ENCODE measurements at regions not wholly inside any gene's neighbourhood (a gene's known extent, or its start where the extent isn't known, plus 50 kb on each side); places are given as distances from the start of the nearest gene placed in this dataset.

GRCh38 chr20:16128538-16129106 is 444.6 kb downstream of the KIF16B start:
- TF ChIP-seq, protein P1, sequence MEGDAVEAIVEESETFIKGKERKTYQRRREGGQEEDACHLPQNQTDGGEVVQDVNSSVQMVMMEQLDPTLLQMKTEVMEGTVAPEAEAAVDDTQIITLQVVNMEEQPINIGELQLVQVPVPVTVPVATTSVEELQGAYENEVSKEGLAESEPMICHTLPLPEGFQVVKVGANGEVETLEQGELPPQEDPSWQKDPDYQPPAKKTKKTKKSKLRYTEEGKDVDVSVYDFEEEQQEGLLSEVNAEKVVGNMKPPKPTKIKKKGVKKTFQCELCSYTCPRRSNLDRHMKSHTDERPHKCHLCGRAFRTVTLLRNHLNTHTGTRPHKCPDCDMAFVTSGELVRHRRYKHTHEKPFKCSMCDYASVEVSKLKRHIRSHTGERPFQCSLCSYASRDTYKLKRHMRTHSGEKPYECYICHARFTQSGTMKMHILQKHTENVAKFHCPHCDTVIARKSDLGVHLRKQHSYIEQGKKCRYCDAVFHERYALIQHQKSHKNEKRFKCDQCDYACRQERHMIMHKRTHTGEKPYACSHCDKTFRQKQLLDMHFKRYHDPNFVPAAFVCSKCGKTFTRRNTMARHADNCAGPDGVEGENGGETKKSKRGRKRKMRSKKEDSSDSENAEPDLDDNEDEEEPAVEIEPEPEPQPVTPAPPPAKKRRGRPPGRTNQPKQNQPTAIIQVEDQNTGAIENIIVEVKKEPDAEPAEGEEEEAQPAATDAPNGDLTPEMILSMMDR (IDR thresholded peaks at IDR 0.05) = no peak
- TF ChIP-seq POLR2A (IDR thresholded peaks at IDR 0.05; ENCODE audit: low read depth) (no peak), EP300 (IDR thresholded peaks at IDR 0.05) (no peak), POLR2AphosphoS5 (IDR thresholded peaks at IDR 0.05) (no peak)

Data from esophagus muscularis mucosa (tissue), 4 donors.